OCI-LY7 (cell line): ENCODE measurements at regions not wholly inside any gene's neighbourhood (a gene's known extent, or its start where the extent isn't known, plus 50 kb on each side); places are given as distances from the start of the nearest gene placed in this dataset.

Experiments used
- CTCF ChIP-seq: fragments of 200-600 bp; sonication (generic); conservative IDR thresholded peaks from 2 replicates; pipeline ENCODE4 v1.5.1; 2014; ENCODE audit warnings: mild to moderate bottlenecking, antibody characterized with exemption, low read length, moderate library complexity, mixed read lengths
- EZH2phosphoT487 ChIP-seq: fragments of 200-600 bp; sonication (generic); IDR thresholded peaks from 2 replicates; pipeline ENCODE4 v1.6.1; 2018; ENCODE audit warnings: low read depth, borderline replicate concordance, mild to moderate bottlenecking, mixed run types, antibody characterized with exemption, low read length, moderate library complexity, mixed read lengths

DNA sequence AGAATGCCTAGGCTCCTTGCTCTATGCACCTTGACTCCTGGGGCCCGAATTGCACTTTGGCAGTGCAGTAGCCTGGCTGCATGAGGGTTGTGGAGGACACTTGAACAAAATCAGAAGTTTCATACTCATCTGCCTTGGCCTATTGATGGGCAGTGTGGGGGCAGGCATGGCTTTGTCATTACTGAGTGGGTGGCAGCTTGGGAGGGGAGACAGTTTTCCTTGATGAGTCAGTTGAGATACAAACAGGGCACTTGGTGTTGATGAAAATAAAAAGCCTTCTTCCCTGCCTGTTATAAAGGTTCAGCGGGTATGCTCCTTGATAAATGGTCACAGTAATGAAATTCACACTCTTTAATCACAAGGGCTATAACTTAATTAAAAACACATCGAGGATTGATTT is 126.8 kb upstream of the MAMLD1 start:
- TF ChIP-seq CTCF = no peak
- no peak for TF ChIP-seq EZH2phosphoT487
